DND-41 (cell line): ENCODE measurements at regions not wholly inside any gene's neighbourhood (a gene's known extent, or its start where the extent isn't known, plus 50 kb on each side); places are given as distances from the start of the nearest gene placed in this dataset.

Experiments used
- ATAC-seq: fragments of 200-7000 bp; cut with Tn5 transposase; 3 replicates; pipeline ENCODE4 v1.9.1; 2021; ENCODE audit warnings: low read depth; ENCODE audit not compliant: insufficient read depth
- DNase-seq: peaks from one replicate; pipeline ENCODE4 v3.0.0-alpha.2; 2020
- H2AFZ ChIP-seq: 2 replicates; pipeline ENCODE4 v1.6.0; 2012; ENCODE audit warnings: low read depth, low read length
- H3K27ac ChIP-seq: 2 replicates; pipeline ENCODE4 v1.5.1; 2012; ENCODE audit warnings: low read length, inconsistent platforms
- H3K27me3 ChIP-seq: fragments of 200-600 bp; sonication (generic); 2 replicates; pipeline ENCODE4 v1.6.0; 2012; ENCODE audit warnings: low read length, mild to moderate bottlenecking, inconsistent platforms; ENCODE audit not compliant: insufficient read depth, poor library complexity
- H3K36me3 ChIP-seq: 2 replicates; pipeline ENCODE4 v1.5.1; 2012; ENCODE audit warnings: low read length, inconsistent platforms; ENCODE audit not compliant: insufficient read depth
- H3K4me1 ChIP-seq: 2 replicates; pipeline ENCODE4 v1.5.1; 2012; ENCODE audit warnings: mild to moderate bottlenecking, low read length; ENCODE audit not compliant: insufficient read depth
- H3K4me2 ChIP-seq: 2 replicates; pipeline ENCODE4 v1.6.0; 2012; ENCODE audit warnings: mild to moderate bottlenecking, moderate library complexity, low read length, inconsistent platforms; ENCODE audit not compliant: insufficient read depth
- H3K4me3 ChIP-seq, 2 experiments: fragments of 200-600 bp in 1 of 2; shearing (Covaris generic) in 1 of 2; 2 replicates each; pipeline ENCODE4 v1.5.1; 2012 to 2016; ENCODE audit warnings: inconsistent platforms in 2 of 2, low read length in 2 of 2, mild to moderate bottlenecking in 2 of 2, low read depth in 1 of 2, moderate library complexity in 1 of 2
- H3K79me2 ChIP-seq: 2 replicates; pipeline ENCODE4 v1.6.0; 2012; ENCODE audit warnings: low read length, inconsistent platforms; ENCODE audit not compliant: insufficient read depth
- H3K9ac ChIP-seq: 2 replicates; pipeline ENCODE4 v1.6.0; 2012; ENCODE audit warnings: low read depth, mild to moderate bottlenecking, inconsistent platforms, low read length, moderate library complexity
- H3K9me3 ChIP-seq: 2 replicates; pipeline ENCODE4 v1.5.1; 2012; ENCODE audit warnings: low read length, moderate library complexity, mild to moderate bottlenecking, inconsistent platforms; ENCODE audit not compliant: insufficient read depth, severe bottlenecking
- H4K20me1 ChIP-seq: 2 replicates; pipeline ENCODE4 v1.6.0; 2012; ENCODE audit warnings: low read length; ENCODE audit not compliant: insufficient read depth
- EZH2 ChIP-seq: IDR thresholded peaks from 3 replicates; pipeline ENCODE4 v1.6.1; 2012; ENCODE audit warnings: borderline replicate concordance, low read depth, mild to moderate bottlenecking, moderate library complexity, low read length, inconsistent platforms; ENCODE audit not compliant: severe bottlenecking
- TF ChIP-seq, protein P1 (sequence below): IDR thresholded peaks from 2 replicates; pipeline ENCODE4 v1.5.1; 2012; ENCODE audit warnings: borderline replicate concordance, low read length, moderate library complexity, mild to moderate bottlenecking; ENCODE audit not compliant: poor library complexity, severe bottlenecking; ENCODE audit errors: extremely low read depth

DNA sequence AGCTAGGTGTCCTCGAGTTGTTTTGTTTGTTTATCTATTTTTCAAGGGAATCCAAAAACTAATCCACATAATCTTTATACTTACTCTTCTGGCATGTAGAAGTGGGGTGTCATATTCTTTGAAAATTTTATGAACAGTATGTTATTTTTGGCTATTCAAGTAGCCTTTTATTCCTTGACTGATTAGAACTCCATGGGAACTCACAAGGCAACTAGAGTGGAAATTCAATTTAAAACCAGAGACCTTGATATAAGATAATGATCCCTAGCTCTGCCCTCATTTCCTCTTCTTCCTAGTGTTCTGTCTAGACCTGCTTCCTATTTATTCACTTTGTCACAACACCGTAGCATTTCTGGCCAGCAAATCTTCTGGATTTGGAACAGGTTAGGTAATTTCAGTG, 1123.7 kb upstream of the C9orf72 start:
- Histone ChIP-seq H2AFZ (no peak overlapping the region), H3K79me2 (no peaks in the 10 kb centered on the region), H3K27me3 (no peaks in the 10 kb centered on the region), H3K27ac (no peak overlapping the region), H4K20me1 (no peaks in the 10 kb centered on the region), H3K4me3 (no peak overlapping the region), H3K4me1 (no peaks in the 10 kb centered on the region), H3K4me2 (no peak overlapping the region), H3K36me3 (no peaks in the 10 kb centered on the region), H3K9me3 (no peaks in the 10 kb centered on the region), H3K9ac (no peak overlapping the region)
- TF ChIP-seq EZH2: no peak
- TF ChIP-seq, protein P1, sequence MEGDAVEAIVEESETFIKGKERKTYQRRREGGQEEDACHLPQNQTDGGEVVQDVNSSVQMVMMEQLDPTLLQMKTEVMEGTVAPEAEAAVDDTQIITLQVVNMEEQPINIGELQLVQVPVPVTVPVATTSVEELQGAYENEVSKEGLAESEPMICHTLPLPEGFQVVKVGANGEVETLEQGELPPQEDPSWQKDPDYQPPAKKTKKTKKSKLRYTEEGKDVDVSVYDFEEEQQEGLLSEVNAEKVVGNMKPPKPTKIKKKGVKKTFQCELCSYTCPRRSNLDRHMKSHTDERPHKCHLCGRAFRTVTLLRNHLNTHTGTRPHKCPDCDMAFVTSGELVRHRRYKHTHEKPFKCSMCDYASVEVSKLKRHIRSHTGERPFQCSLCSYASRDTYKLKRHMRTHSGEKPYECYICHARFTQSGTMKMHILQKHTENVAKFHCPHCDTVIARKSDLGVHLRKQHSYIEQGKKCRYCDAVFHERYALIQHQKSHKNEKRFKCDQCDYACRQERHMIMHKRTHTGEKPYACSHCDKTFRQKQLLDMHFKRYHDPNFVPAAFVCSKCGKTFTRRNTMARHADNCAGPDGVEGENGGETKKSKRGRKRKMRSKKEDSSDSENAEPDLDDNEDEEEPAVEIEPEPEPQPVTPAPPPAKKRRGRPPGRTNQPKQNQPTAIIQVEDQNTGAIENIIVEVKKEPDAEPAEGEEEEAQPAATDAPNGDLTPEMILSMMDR: no peak
- ATAC-seq (no peak), DNase-seq (no peak)

DNA sequence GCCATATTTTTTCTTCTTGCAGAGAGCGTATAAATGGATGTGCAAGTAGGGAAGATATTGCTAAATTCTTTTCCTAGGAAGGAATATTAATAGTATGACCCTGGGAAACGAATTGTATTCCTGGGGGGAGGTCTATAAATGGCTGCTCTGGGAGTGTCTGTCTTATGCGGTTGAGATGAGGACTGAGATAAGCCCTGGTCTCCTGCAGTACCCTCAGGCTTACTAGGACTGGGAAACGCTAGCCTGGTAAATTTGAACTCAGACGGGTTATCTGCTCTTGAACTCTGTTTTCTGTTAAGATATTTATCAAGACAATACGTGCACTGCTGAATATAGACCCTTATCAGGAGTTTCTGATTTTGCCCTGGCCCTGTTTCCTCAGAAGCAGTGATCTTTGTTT, 1126.4 kb upstream of the C9orf72 start:
- Histone ChIP-seq H3K4me1 (no peaks in the 10 kb centered on the region), H3K9me3 (no peaks in the 10 kb centered on the region), H3K27ac (no peak overlapping the region), H3K36me3 (no peaks in the 10 kb centered on the region), H3K27me3 (no peaks in the 10 kb centered on the region), H4K20me1 (no peaks in the 10 kb centered on the region), H3K4me2 (no peak overlapping the region), H3K9ac (no peak overlapping the region), H2AFZ (no peak overlapping the region), H3K4me3 (no peak overlapping the region), H3K79me2 (no peaks in the 10 kb centered on the region)
- DNase-seq: no peak
- ATAC-seq: no peak
- no peak for TF ChIP-seq EZH2
- TF ChIP-seq, protein P1: no peak

DNA sequence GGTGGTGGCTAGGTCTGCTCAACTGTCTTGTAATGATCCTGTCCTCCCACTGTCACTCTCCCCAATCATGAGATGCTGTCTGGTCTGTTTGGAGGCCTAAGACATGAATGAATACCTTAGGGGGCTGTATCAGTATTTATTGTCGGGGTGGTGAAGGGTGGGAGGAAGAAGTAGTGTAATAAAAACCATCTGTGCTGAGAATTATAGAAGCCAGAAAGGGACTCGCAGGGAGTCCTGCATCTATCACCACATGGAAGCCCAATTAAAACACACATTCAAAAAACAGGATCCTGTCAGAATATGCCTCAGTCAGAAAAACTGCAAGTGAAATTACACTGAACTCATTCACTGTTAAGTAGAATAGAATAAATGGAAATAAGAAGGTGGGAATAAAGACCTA, 1134.3 kb upstream of the C9orf72 start:
- DNase-seq: no peak
- ATAC-seq: no peak
- no peaks in the 10 kb centered on the region for H3K36me3 ChIP-seq
- H3K4me2 ChIP-seq: no peak overlapping the region
- H3K79me2 ChIP-seq: no peaks in the 10 kb centered on the region
- H2AFZ ChIP-seq: no peak overlapping the region
- H3K27ac ChIP-seq: no peak overlapping the region
- no peak overlapping the region for H3K9ac ChIP-seq
- no peaks in the 10 kb centered on the region for H4K20me1 ChIP-seq
- H3K27me3 ChIP-seq: no peaks in the 10 kb centered on the region
- H3K9me3 ChIP-seq: no peaks in the 10 kb centered on the region
- H3K4me1 ChIP-seq: no peaks in the 10 kb centered on the region
- H3K4me3 ChIP-seq: no peak overlapping the region
- TF ChIP-seq, protein P1: no peak
- TF ChIP-seq EZH2: no peak

DNA sequence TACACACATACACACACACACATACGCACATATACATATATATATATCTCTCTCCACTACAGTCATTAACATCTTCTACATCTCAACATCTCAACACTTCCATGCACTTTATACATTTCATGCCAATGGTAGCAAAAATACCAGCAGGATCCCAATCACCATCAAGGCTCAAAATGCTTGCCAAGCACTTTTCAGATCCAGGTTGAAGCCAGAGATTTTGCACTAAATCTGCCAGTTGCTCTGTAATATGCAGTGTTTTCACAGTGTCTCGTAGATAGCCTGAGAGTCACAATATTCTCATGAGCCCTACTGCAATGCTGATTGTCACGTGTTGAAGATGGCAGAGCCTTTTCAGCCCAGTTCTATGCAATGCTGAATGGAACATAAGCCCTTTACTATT, 1140.9 kb upstream of the C9orf72 start:
- Histone ChIP-seq H3K4me3 (no peak overlapping the region), H3K79me2 (no peaks in the 10 kb centered on the region), H3K9me3 (no peaks in the 10 kb centered on the region), H3K36me3 (no peaks in the 10 kb centered on the region), H3K4me1 (no peaks in the 10 kb centered on the region), H2AFZ (no peak overlapping the region), H4K20me1 (no peaks in the 10 kb centered on the region), H3K9ac (no peak overlapping the region), H3K27me3 (no peaks in the 10 kb centered on the region), H3K27ac (no peak overlapping the region), H3K4me2 (no peak overlapping the region)
- TF ChIP-seq, protein P1: no peak
- TF ChIP-seq EZH2: no peak
- ATAC-seq (no peak), DNase-seq (no peak)
